Nephron progenitor cell (in vitro differentiated cells): ENCODE measurements at regions not wholly inside any gene's neighbourhood (a gene's known extent, or its start where the extent isn't known, plus 50 kb on each side); places are given as distances from the start of the nearest gene placed in this dataset.

Experiments
- DNase-seq: peaks from one replicate; pipeline ENCODE4 v3.0.0; 2021
- H3K27ac Mint-ChIP-seq: 2 replicates; pipeline ENCODE4 v1.8.0; 2021; ENCODE audit warnings: mild to moderate bottlenecking, moderate library complexity, mixed read lengths
- H3K27me3 Mint-ChIP-seq: 2 replicates; pipeline ENCODE4 v1.8.0; 2021; ENCODE audit warnings: mild to moderate bottlenecking, low read depth, mixed read lengths; ENCODE audit not compliant: poor library complexity
- H3K36me3 Mint-ChIP-seq: 2 replicates; pipeline ENCODE4 v1.8.0; 2021; ENCODE audit warnings: low read depth, mixed read lengths
- H3K4me1 Mint-ChIP-seq: 2 replicates; pipeline ENCODE4 v1.8.0; 2021; ENCODE audit warnings: mixed read lengths
- H3K4me3 Mint-ChIP-seq: 2 replicates; pipeline ENCODE4 v1.8.0; 2021; ENCODE audit warnings: mild to moderate bottlenecking, moderate library complexity, mixed read lengths
- H3K9me3 Mint-ChIP-seq: 2 replicates; pipeline ENCODE4 v1.8.0; 2021; ENCODE audit warnings: mild to moderate bottlenecking, moderate library complexity, mixed read lengths
- CTCF ChIP-seq: fragments of 200-600 bp; sonication (generic); IDR thresholded peaks from 2 replicates; pipeline ENCODE4 v1.5.0; 2021; ENCODE audit warnings: antibody characterized with exemption

DNA sequence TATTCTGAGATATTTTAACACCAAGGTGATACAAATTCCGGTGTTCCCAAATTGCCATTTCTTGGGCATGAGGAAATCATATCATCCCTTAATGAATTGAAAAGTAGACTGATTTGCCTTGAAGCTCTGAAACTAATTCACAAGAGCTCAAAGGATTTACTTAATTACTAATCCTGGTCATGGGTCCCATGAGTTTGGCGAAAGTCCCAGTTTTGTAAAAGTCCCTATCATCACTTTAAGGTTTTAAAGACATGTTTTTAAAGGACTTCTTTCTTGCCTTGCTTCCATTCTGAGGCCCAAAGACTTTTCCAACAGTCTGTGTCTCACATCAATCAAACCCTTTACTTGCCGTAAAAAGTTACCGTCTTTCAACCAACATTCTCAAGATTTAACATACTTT lies 377.9 kb downstream of the DNAJB9 start:
- H3K36me3 Mint-ChIP-seq: no peaks in the 10 kb centered on the region

DNA sequence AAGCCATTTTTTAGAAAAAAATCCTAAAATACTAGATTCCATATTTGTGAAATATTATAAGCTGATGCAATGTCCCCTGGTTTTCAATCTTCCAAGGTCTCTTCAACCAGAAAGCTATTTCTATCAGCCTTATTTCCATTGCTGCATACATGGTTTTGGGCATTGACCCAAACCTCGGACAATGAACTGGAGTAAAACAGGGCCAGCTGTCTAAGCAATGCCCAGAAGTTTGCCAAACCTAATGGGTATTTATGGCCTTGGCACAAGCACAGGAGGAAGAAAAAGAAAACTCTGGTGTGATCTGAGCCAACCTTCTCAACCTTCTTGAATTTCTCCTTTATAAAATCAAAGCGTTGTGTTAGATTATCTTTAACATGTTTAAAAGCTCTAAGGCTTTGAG lies 402.3 kb downstream of the DNAJB9 start:
- Mint-ChIP-seq H3K9me3 (no peaks in the 10 kb centered on the region), H3K27me3 (no peaks in the 10 kb centered on the region), H3K4me1 (no peaks in the 10 kb centered on the region), H3K27ac (no peak overlapping the region), H3K36me3 (no peaks in the 10 kb centered on the region), H3K4me3 (no peak overlapping the region)
- TF ChIP-seq CTCF: no peak
- no peak for DNase-seq

More for the DNA sequence above, 377.9 kb downstream of the DNAJB9 start:
- peaks cover 28% of the 10 kb centered on the region for H3K9me3 Mint-ChIP-seq
- no peak overlapping the region for H3K27ac Mint-ChIP-seq
- H3K4me3 Mint-ChIP-seq: no peak overlapping the region
- no peak for TF ChIP-seq CTCF
- no peak for DNase-seq
- H3K4me1 Mint-ChIP-seq: no peaks in the 10 kb centered on the region
- no peaks in the 10 kb centered on the region for H3K27me3 Mint-ChIP-seq

- H3K27ac Mint-ChIP-seq: no peak overlapping the region
- no peaks in the 10 kb centered on the region for H3K27me3 Mint-ChIP-seq
- no peaks in the 10 kb centered on the region for H3K36me3 Mint-ChIP-seq
- H3K4me1 Mint-ChIP-seq: no peaks in the 10 kb centered on the region
- peaks cover 3% of the 10 kb centered on the region for H3K9me3 Mint-ChIP-seq
- DNase-seq: no peak
- peak; percentile 41 for TF ChIP-seq CTCF
- H3K4me3 Mint-ChIP-seq: no peak overlapping the region
Measured at GRCh38 chr7:108973075-108973474, 403.4 kb downstream of the DNAJB9 start.

- Mint-ChIP-seq H3K27me3 (no peaks in the 10 kb centered on the region), H3K36me3 (peaks cover 3% of the 10 kb centered on the region), H3K4me1 (no peaks in the 10 kb centered on the region), H3K27ac (no peak overlapping the region), H3K9me3 (peaks cover 19% of the 10 kb centered on the region), H3K4me3 (no peak overlapping the region)
- DNase-seq: no peak
- no peak for TF ChIP-seq CTCF
Measured at GRCh38 chr7:108974641-108975040, 405.0 kb downstream of the DNAJB9 start.

- H3K4me3 Mint-ChIP-seq: no peak overlapping the region
- no peaks in the 10 kb centered on the region for H3K27me3 Mint-ChIP-seq
- no peak overlapping the region for H3K27ac Mint-ChIP-seq
- H3K36me3 Mint-ChIP-seq: no peaks in the 10 kb centered on the region
- TF ChIP-seq CTCF: no peak
- H3K4me1 Mint-ChIP-seq: no peaks in the 10 kb centered on the region
- DNase-seq: no peak
- peaks cover 12% of the 10 kb centered on the region for H3K9me3 Mint-ChIP-seq
Measured at GRCh38 chr7:108985037-108985436, 415.4 kb downstream of the DNAJB9 start.

- H3K4me1 Mint-ChIP-seq: peaks cover 18% of the 10 kb centered on the region
Measured at GRCh38 chr7:108989319-108989718, 419.6 kb downstream of the DNAJB9 start.

More at GRCh38 chr7:108989319-108989718, 419.6 kb downstream of the DNAJB9 start:
- Mint-ChIP-seq H3K4me3 (no peak overlapping the region), H3K9me3 (no peaks in the 10 kb centered on the region), H3K27me3 (no peaks in the 10 kb centered on the region), H3K36me3 (no peaks in the 10 kb centered on the region), H3K27ac (peak overlapping the region; percentile 74)
- no peak for TF ChIP-seq CTCF
- no peak for DNase-seq
